H1 (cell line): ENCODE measurements at regions not wholly inside any gene's neighbourhood (a gene's known extent, or its start where the extent isn't known, plus 50 kb on each side); places are given as distances from the start of the nearest gene placed in this dataset.

Source experiments
- CTCF ChIA-PET: fragments of 300-600 bp; sonication (Branson Sonifier 250); formaldehyde crosslinking; loops from one replicate; lab custom pipeline; 2021; ENCODE audit not compliant: partially characterized antibody; lab: Charles Lee
- POLR2A ChIA-PET: fragments of 300-600 bp; sonication (Branson Sonifier 250); formaldehyde crosslinking; loops from one replicate; lab custom pipeline; 2021; ENCODE audit warnings: inconsistent platforms; ENCODE audit not compliant: partially characterized antibody; lab: Charles Lee
- DNase-seq, 2 experiments: peaks; one replicate each; pipeline versions ENCODE4 v3.0.0 to v3.0.0-alpha.2; 2010 to 2022; ENCODE audit warnings: low spot score in 2 of 2, low read depth in 1 of 2, mixed read lengths in 1 of 2
- FAIRE-seq: peaks from 2 replicates; lab custom pipeline; 2011; peaks lifted over from hg19 to GRCh38; lab: Jason Lieb, UNC
- H2AFZ ChIP-seq: 2 replicates; pipeline ENCODE4 v1.8.1; 2012; ENCODE audit warnings: low read length, inconsistent platforms
- H2AK5ac ChIP-seq: 2 replicates; pipeline ENCODE4 v1.6.1; 2013; ENCODE audit warnings: low read depth, low read length
- H2BK120ac ChIP-seq: replicated peaks from 2 replicates; pipeline ENCODE3; 2013; ENCODE audit warnings: low read depth, low read length, inconsistent platforms
- H2BK12ac ChIP-seq: 2 replicates; pipeline ENCODE4 v1.6.1; 2013; ENCODE audit warnings: low read depth, low read length
- H2BK15ac ChIP-seq: 2 replicates; pipeline ENCODE4 v1.6.1; 2013; ENCODE audit warnings: low read length
- H2BK20ac ChIP-seq: 2 replicates; pipeline ENCODE4 v1.6.1; 2013; ENCODE audit warnings: low read length
- H2BK5ac ChIP-seq: 2 replicates; pipeline ENCODE4 v1.6.1; 2013; ENCODE audit warnings: low read depth, low read length
- H3K14ac ChIP-seq: 2 replicates; pipeline ENCODE4 v1.6.1; 2013; ENCODE audit warnings: inconsistent platforms; ENCODE audit not compliant: insufficient read length
- H3K18ac ChIP-seq: 2 replicates; pipeline ENCODE4 v1.6.1; 2013; ENCODE audit warnings: low read length; ENCODE audit errors: extremely low read depth
- H3K23ac ChIP-seq: 2 replicates; pipeline ENCODE4 v1.6.1; 2013; ENCODE audit warnings: inconsistent platforms; ENCODE audit not compliant: insufficient read length
- H3K23me2 ChIP-seq: 2 replicates; pipeline ENCODE4 v1.6.1; 2013; ENCODE audit warnings: low read depth, low read length
- H3K27ac ChIP-seq: 2 replicates; pipeline ENCODE4 v1.6.1; 2011; ENCODE audit warnings: low read depth, low read length, inconsistent platforms
- H3K27me3 ChIP-seq, 4 experiments: replicated peaks in 1 of 4; 1 replicate in 1 of 4; 2 replicates in 3 of 4; pipeline versions ENCODE4 v1.6.1 to v1.8.1; 2011 to 2013; ENCODE audit warnings: low read length in 3 of 4, mild to moderate bottlenecking in 3 of 4, inconsistent platforms in 2 of 4, mixed read lengths in 2 of 4, moderate library complexity in 1 of 4; ENCODE audit not compliant: control insufficient read depth in 3 of 4, insufficient read depth in 3 of 4; ENCODE audit errors: extremely low read depth in 1 of 4
- H3K36me3 ChIP-seq, 4 experiments: 2 replicates each; pipeline versions ENCODE4 v1.6.1 to v1.8.1; 2011 to 2013; ENCODE audit warnings: mild to moderate bottlenecking in 4 of 4, low read length in 3 of 4, moderate library complexity in 2 of 4, control low read depth in 1 of 4, inconsistent platforms in 1 of 4; ENCODE audit not compliant: insufficient read depth in 4 of 4, control insufficient read depth in 2 of 4
- H3K4ac ChIP-seq: replicated peaks from 2 replicates; pipeline ENCODE3; 2013; ENCODE audit warnings: low read length, low read depth, mixed read lengths, inconsistent platforms; ENCODE audit not compliant: insufficient read length
- H3K4me1 ChIP-seq, 4 experiments: replicated peaks in 1 of 4; 1 replicate in 1 of 4; 2 replicates in 3 of 4; pipeline versions ENCODE4 v1.6.1 to v1.8.1; 2011 to 2013; ENCODE audit warnings: low read length in 3 of 4, inconsistent platforms in 2 of 4, mixed read lengths in 1 of 4; ENCODE audit not compliant: insufficient read depth in 4 of 4, control insufficient read depth in 3 of 4
- H3K4me2 ChIP-seq, 2 experiments: 2 replicates each; pipeline versions ENCODE4 v1.6.1 to v1.8.1; 2011 to 2013; ENCODE audit warnings: low read depth in 2 of 2, low read length in 2 of 2, control low read depth in 1 of 2, inconsistent platforms in 1 of 2, mild to moderate bottlenecking in 1 of 2; ENCODE audit not compliant: insufficient read depth in 1 of 2
- H3K4me3 ChIP-seq, 4 experiments: fragments of 200-600, 300-600 bp in 1 of 4; sonication (generic), shearing (Covaris generic), sonication (Bioruptor Twin) in 1 of 4; 2 replicates each; pipeline versions ENCODE4 v1.5.1 to v1.8.1; 2011 to 2016; ENCODE audit warnings: low read length in 4 of 4, low read depth in 3 of 4, control low read depth in 2 of 4, inconsistent platforms in 2 of 4, mild to moderate bottlenecking in 2 of 4, mixed read lengths in 1 of 4, moderate library complexity in 1 of 4; ENCODE audit not compliant: insufficient read depth in 2 of 4; ENCODE audit errors: extremely low read depth in 1 of 4
- H3K56ac ChIP-seq: replicated peaks from 2 replicates; pipeline ENCODE3; 2013; ENCODE audit warnings: low read depth, mild to moderate bottlenecking, mixed read lengths, low read length, inconsistent platforms; ENCODE audit not compliant: insufficient read length
- H3K79me1 ChIP-seq: 2 replicates; pipeline ENCODE4 v1.6.1; 2013; ENCODE audit warnings: low read depth, low read length, control low read depth
- H3K79me2 ChIP-seq, 2 experiments: 2 replicates each; pipeline versions ENCODE4 v1.6.1 to v1.8.1; 2012 to 2013; ENCODE audit warnings: low read length in 2 of 2, mild to moderate bottlenecking in 2 of 2, inconsistent platforms in 1 of 2; ENCODE audit not compliant: insufficient read depth in 2 of 2, control insufficient read depth in 1 of 2
- H3K9ac ChIP-seq, 4 experiments: replicated peaks in 1 of 4; 1 replicate in 1 of 4; 2 replicates in 3 of 4; pipeline versions ENCODE4 v1.6.1 to v1.8.1; 2011 to 2013; ENCODE audit warnings: low read depth in 3 of 4, low read length in 3 of 4, control low read depth in 2 of 4, mild to moderate bottlenecking in 2 of 4, moderate library complexity in 2 of 4, inconsistent platforms in 1 of 4; ENCODE audit errors: extremely low read depth in 1 of 4
- H3K9me3 ChIP-seq, 2 experiments: 2 replicates each; pipeline versions ENCODE4 v1.6.1 to v1.8.1; 2012 to 2013; ENCODE audit warnings: mild to moderate bottlenecking in 2 of 2, moderate library complexity in 2 of 2, control low read depth in 1 of 2, inconsistent platforms in 1 of 2, low read depth in 1 of 2, low read length in 1 of 2, mixed read lengths in 1 of 2; ENCODE audit not compliant: insufficient read depth in 2 of 2
- H4K20me1 ChIP-seq, 2 experiments: replicated peaks in 1 of 2; 2 replicates each; pipeline versions ENCODE3 to v1.8.1; 2011 to 2013; ENCODE audit warnings: inconsistent platforms in 2 of 2, low read length in 2 of 2, mild to moderate bottlenecking in 1 of 2; ENCODE audit not compliant: insufficient read depth in 2 of 2, control insufficient read depth in 1 of 2
- H4K5ac ChIP-seq: 2 replicates; pipeline ENCODE4 v1.6.1; 2013; ENCODE audit warnings: low read length, low read depth, mixed read lengths, inconsistent platforms; ENCODE audit not compliant: insufficient read length
- H4K8ac ChIP-seq: 2 replicates; pipeline ENCODE4 v1.8.0; 2013; ENCODE audit warnings: mild to moderate bottlenecking, moderate library complexity, low read length, inconsistent platforms; ENCODE audit not compliant: insufficient read depth; ENCODE audit errors: extremely low read depth
- H4K91ac ChIP-seq: replicated peaks from 2 replicates; pipeline ENCODE3; 2013; ENCODE audit warnings: low read length, mixed read lengths, inconsistent platforms; ENCODE audit not compliant: insufficient read length
- BACH1 ChIP-seq: IDR thresholded peaks from 2 replicates; pipeline ENCODE4 v1.6.1; 2012; ENCODE audit warnings: low read length, improper control_type of control experiment
- BRCA1 ChIP-seq: IDR thresholded peaks from 2 replicates; pipeline ENCODE4 v1.6.1; 2012; ENCODE audit warnings: low read depth, low read length, improper control_type of control experiment
- EP300 ChIP-seq, 2 experiments: IDR thresholded peaks; 1 replicate in 1 of 2; 2 replicates in 1 of 2; pipeline ENCODE4 v1.6.1; 2011 to 2012; ENCODE audit warnings: low read depth in 2 of 2, low read length in 2 of 2, mild to moderate bottlenecking in 2 of 2, borderline replicate concordance in 1 of 2, inconsistent platforms in 1 of 2, moderate library complexity in 1 of 2
- FOSL1 ChIP-seq: IDR thresholded peaks from 2 replicates; pipeline ENCODE4 v1.6.1; 2011; ENCODE audit warnings: mild to moderate bottlenecking, low read depth, low read length, moderate library complexity; ENCODE audit not compliant: insufficient read depth
- KDM4A ChIP-seq: IDR thresholded peaks from one replicate; pipeline ENCODE4 v1.7.1; 2012; ENCODE audit warnings: low read depth, mild to moderate bottlenecking, moderate library complexity, low read length, inconsistent platforms; ENCODE audit not compliant: severe bottlenecking
- SIX5 ChIP-seq: IDR thresholded peaks from 2 replicates; pipeline ENCODE4 v1.6.1; 2011; ENCODE audit warnings: mild to moderate bottlenecking, low read depth, low read length
- WGBS, 2 experiments: shearing (Covaris generic) in 1 of 2; methylation state at CpG; one replicate each; pipeline versions ENCODE4 v1.1.6 to v1.1.7; 2013 to 2015; ENCODE audit warnings: low lambda C conversion rate in 2 of 2, mixed read lengths in 2 of 2, inconsistent platforms in 1 of 2, low coverage in 1 of 2, missing lambda C conversion rate in 1 of 2; ENCODE audit not compliant: insufficient replicate concordance in 2 of 2, insufficient coverage in 1 of 2, insufficient read length in 1 of 2; ENCODE audit errors: extremely low coverage in 1 of 2, missing lambda C conversion rate in 1 of 2; 5-methylcytosine and 5-hydroxymethylcytosine counted together

DNA sequence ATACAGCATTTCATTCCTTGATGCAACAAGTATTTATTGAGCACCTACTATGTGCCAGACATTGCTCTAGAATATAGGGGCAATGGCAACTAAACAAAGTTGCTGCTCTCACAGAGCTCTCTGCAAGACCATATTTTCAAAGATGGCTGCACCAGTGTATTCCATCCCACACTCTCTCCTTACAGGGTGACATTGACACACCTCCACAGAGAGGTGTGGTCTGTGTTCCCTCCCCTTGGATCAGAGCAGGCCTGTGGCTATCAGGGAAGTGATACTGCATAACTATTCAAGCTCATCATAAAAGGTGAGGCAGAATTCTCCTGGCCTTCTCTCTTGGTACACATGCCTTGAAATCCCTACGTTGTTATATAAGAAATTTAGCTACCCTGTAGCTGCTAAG lies 95.3 kb upstream of the SOD3 start:
- H2AFZ ChIP-seq = no peak overlapping the region
- no peaks in the 10 kb centered on the region for H3K79me1 ChIP-seq
- H4K20me1 ChIP-seq = no peaks in the 10 kb centered on the region
- POLR2A ChIA-PET = interaction anchor here (0.6 to 1.2 kb wide), 2 partner anchors 13 to 169 kb away, joined by 4 read pairs; no protein-coding TSS in a partner anchor
- no peak overlapping the region for H2BK5ac ChIP-seq
- no peak overlapping the region for H2BK20ac ChIP-seq
- H3K4me1 ChIP-seq = peaks cover 0 to 4% (median 0%) of the 10 kb centered on the region in 4 experiments; a peak in 2 of 7 replicates
- H2BK120ac ChIP-seq = no peak overlapping the region
- H3K56ac ChIP-seq = no peak overlapping the region
- no peak for FAIRE-seq
- DNase-seq = no peak
- no peak overlapping the region for H4K5ac ChIP-seq
- no peak overlapping the region for H2BK12ac ChIP-seq
- H2AK5ac ChIP-seq = no peak overlapping the region
- H4K91ac ChIP-seq = no peak overlapping the region
- no peaks in the 10 kb centered on the region for H3K23me2 ChIP-seq
- WGBS, 2 experiments = 86% methylated on average over 1 of the region's 1 CpG; no CpG with 5 or more reads in 1 of the 2 experiments
- no peak overlapping the region for H3K18ac ChIP-seq
- H3K4me3 ChIP-seq = no peak overlapping the region
- no peaks in the 10 kb centered on the region for H3K9me3 ChIP-seq
- no peaks in the 10 kb centered on the region for H3K27me3 ChIP-seq
- CTCF ChIA-PET = interaction anchor here (0.6 to 1.7 kb wide), 3 partner anchors 13 to 232 kb away, joined by 3 to 8 read pairs (median 3); no protein-coding TSS in a partner anchor
- no peaks in the 10 kb centered on the region for H3K79me2 ChIP-seq
- H3K36me3 ChIP-seq = no peaks in the 10 kb centered on the region
- no peak overlapping the region for H3K14ac ChIP-seq
- H3K23ac ChIP-seq = no peak overlapping the region
- H3K4me2 ChIP-seq = no peak overlapping the region
- H3K9ac ChIP-seq = no peak overlapping the region
- H3K4ac ChIP-seq = no peak overlapping the region
- no peak overlapping the region for H3K27ac ChIP-seq
- H2BK15ac ChIP-seq = no peak overlapping the region
- H4K8ac ChIP-seq = no peak overlapping the region
- no peak for TF ChIP-seq BACH1
- TF ChIP-seq BRCA1 = no peak
- no peak for TF ChIP-seq KDM4A
- no peak for TF ChIP-seq FOSL1
- no peak for TF ChIP-seq EP300 (IDR thresholded peaks at IDR 0.05; ENCODE audit: borderline replicate concordance in 1 of 2, low read depth in 2 of 2, low read length in 2 of 2)
- no peak for TF ChIP-seq SIX5
